GM23338 (cell line): ENCODE measurements at regions not wholly inside any gene's neighbourhood (a gene's known extent, or its start where the extent isn't known, plus 50 kb on each side); places are given as distances from the start of the nearest gene placed in this dataset.
A peak's percentile ranks its signal among the peaks of the same experiment; 100 is the strongest.

ENCODE experiments used
- ATAC-seq: fragments of 200-7000 bp; cut with Tn5 transposase; 3 replicates; pipeline ENCODE4 v1.9.1; 2020
- DNase-seq: peaks from one replicate; pipeline ENCODE4 v3.0.0-alpha.2; 2015; ENCODE audit warnings: low spot score
- H2AFZ ChIP-seq: fragments of 200-600 bp; sonication (generic); 2 replicates; pipeline ENCODE4 v1.8.0; 2016; ENCODE audit warnings: antibody characterized with exemption, mild to moderate bottlenecking, moderate library complexity
- H3F3A ChIP-seq: fragments of 200-600 bp; sonication (generic); replicated peaks from 2 replicates; pipeline ENCODE4 v1.8.0; 2017; ENCODE audit warnings: antibody characterized with exemption, mixed run types, low read depth
- H3K27ac ChIP-seq: fragments of 200-600 bp; sonication (generic); 2 replicates; pipeline ENCODE4 v1.6.1; 2016; ENCODE audit warnings: low read depth
- H3K27me3 ChIP-seq: fragments of 200-600 bp; sonication (generic); 2 replicates; pipeline ENCODE4 v1.8.0; 2016; ENCODE audit warnings: mild to moderate bottlenecking, mixed run types, moderate library complexity; ENCODE audit not compliant: insufficient read depth
- H3K36me3 ChIP-seq: fragments of 200-600 bp; sonication (generic); 2 replicates; pipeline ENCODE4 v1.8.0; 2016; ENCODE audit warnings: mild to moderate bottlenecking; ENCODE audit not compliant: insufficient read depth
- H3K4me1 ChIP-seq: fragments of 200-600 bp; sonication (generic); 2 replicates; pipeline ENCODE4 v1.8.0; 2016; ENCODE audit warnings: mild to moderate bottlenecking, moderate library complexity; ENCODE audit not compliant: insufficient read depth
- H3K4me2 ChIP-seq: fragments of 200-600 bp; sonication (generic); 2 replicates; pipeline ENCODE4 v1.7.1; 2017; ENCODE audit warnings: mixed run types
- H3K4me3 ChIP-seq: fragments of 200-600 bp; sonication (generic); 2 replicates; pipeline ENCODE4 v1.6.1; 2016; ENCODE audit warnings: mixed run types
- H3K79me2 ChIP-seq: fragments of 200-600 bp; sonication (generic); replicated peaks from 2 replicates; pipeline ENCODE4 v1.8.0; 2017; ENCODE audit warnings: mild to moderate bottlenecking; ENCODE audit not compliant: insufficient read depth
- H3K9me2 ChIP-seq: fragments of 200-600 bp; sonication (generic); 2 replicates; pipeline ENCODE4 v1.8.0; 2017; ENCODE audit not compliant: insufficient read depth
- H4K20me1 ChIP-seq: fragments of 200-600 bp; sonication (generic); replicated peaks from 2 replicates; pipeline ENCODE4 v1.8.0; 2017; ENCODE audit warnings: mild to moderate bottlenecking; ENCODE audit not compliant: insufficient read depth
- H3K27ac Mint-ChIP-seq: 2 replicates; pipeline ENCODE4 v1.8.0; 2020; ENCODE audit warnings: inconsistent platforms, mild to moderate bottlenecking, moderate library complexity, mixed read lengths
- H3K27me3 Mint-ChIP-seq: 3 replicates; pipeline ENCODE4 v1.8.0; 2022; ENCODE audit warnings: low read depth, mild to moderate bottlenecking, moderate library complexity, mixed read lengths, inconsistent platforms; ENCODE audit not compliant: insufficient read depth, poor library complexity
- H3K36me3 Mint-ChIP-seq: 3 replicates; pipeline ENCODE4 v1.8.0; 2021; ENCODE audit warnings: low read depth, mild to moderate bottlenecking, inconsistent platforms, moderate library complexity, mixed read lengths
- H3K4me1 Mint-ChIP-seq: 3 replicates; pipeline ENCODE4 v1.8.0; 2020; ENCODE audit warnings: mild to moderate bottlenecking, inconsistent platforms, mixed read lengths
- H3K4me3 Mint-ChIP-seq: 3 replicates; pipeline ENCODE4 v1.8.0; 2021; ENCODE audit warnings: moderate library complexity, mild to moderate bottlenecking, inconsistent platforms, mixed read lengths
- H3K9me3 Mint-ChIP-seq: 3 replicates; pipeline ENCODE4 v1.8.0; 2020; ENCODE audit warnings: moderate library complexity, mild to moderate bottlenecking, inconsistent platforms, mixed read lengths
- CREB1 ChIP-seq: fragments of 250-450 bp; sonication (Bioruptor Pico); IDR thresholded peaks from 2 replicates; pipeline ENCODE4 v1.5.0; 2020; ENCODE audit warnings: low read depth, mild to moderate bottlenecking, moderate library complexity
- EZH2 ChIP-seq: fragments of 200-600 bp; sonication (generic); IDR thresholded peaks from one replicate; pipeline ENCODE4 v1.8.0; 2017; ENCODE audit warnings: antibody characterized with exemption, mild to moderate bottlenecking, low read depth; ENCODE audit not compliant: unreplicated experiment
- EZH2phosphoT487 ChIP-seq: fragments of 200-600 bp; sonication (generic); IDR thresholded peaks from one replicate; pipeline ENCODE4 v1.8.1; 2018; ENCODE audit warnings: antibody characterized with exemption; ENCODE audit not compliant: unreplicated experiment
- JUNB ChIP-seq: IDR thresholded peaks from one replicate; pipeline ENCODE4 v1.6.1; 2016; ENCODE audit warnings: antibody characterized with exemption; ENCODE audit not compliant: unreplicated experiment
- NANOG ChIP-seq: IDR thresholded peaks from 2 replicates; pipeline ENCODE4 v1.6.1; 2016; ENCODE audit warnings: antibody characterized with exemption, borderline replicate concordance
- POLR2AphosphoS5 ChIP-seq: IDR thresholded peaks from 2 replicates; pipeline ENCODE4 v1.6.1; 2016; ENCODE audit warnings: antibody characterized with exemption, low read depth
- REST ChIP-seq: IDR thresholded peaks from one replicate; pipeline ENCODE4 v1.6.1; 2018; ENCODE audit warnings: antibody characterized with exemption; ENCODE audit not compliant: unreplicated experiment
- STAT1 ChIP-seq: IDR thresholded peaks from one replicate; pipeline ENCODE4 v1.6.1; 2016; ENCODE audit warnings: antibody characterized with exemption; ENCODE audit not compliant: unreplicated experiment
- ZNF114 ChIP-seq: fragments of 250-450 bp; sonication (Bioruptor Pico); IDR thresholded peaks from 2 replicates; pipeline ENCODE4 v1.5.0; 2020; ENCODE audit warnings: mild to moderate bottlenecking, moderate library complexity
- ZNF331 ChIP-seq: fragments of 250-450 bp; sonication (Bioruptor Pico); IDR thresholded peaks from 2 replicates; pipeline ENCODE4 v1.5.0; 2020; ENCODE audit warnings: low read depth, mild to moderate bottlenecking, moderate library complexity
- ZNF462 ChIP-seq: fragments of 250-450 bp; sonication (Bioruptor Pico); IDR thresholded peaks from 2 replicates; pipeline ENCODE4 v1.5.0; 2020; ENCODE audit warnings: mild to moderate bottlenecking, moderate library complexity
- TF ChIP-seq, protein P1 (sequence below): IDR thresholded peaks from 2 replicates; pipeline ENCODE4 v1.6.1; 2016; ENCODE audit warnings: antibody characterized with exemption
- TF ChIP-seq, protein P2 (sequence below), 2 experiments: fragments of 200-600 bp in 1 of 2; sonication (generic) in 1 of 2; conservative IDR thresholded peaks; 2 replicates each; pipeline versions ENCODE4 v1.5.1 to v1.6.1; 2016 to 2017; ENCODE audit warnings: antibody characterized with exemption in 2 of 2, low read depth in 2 of 2, mild to moderate bottlenecking in 2 of 2, moderate library complexity in 1 of 2

DNA sequence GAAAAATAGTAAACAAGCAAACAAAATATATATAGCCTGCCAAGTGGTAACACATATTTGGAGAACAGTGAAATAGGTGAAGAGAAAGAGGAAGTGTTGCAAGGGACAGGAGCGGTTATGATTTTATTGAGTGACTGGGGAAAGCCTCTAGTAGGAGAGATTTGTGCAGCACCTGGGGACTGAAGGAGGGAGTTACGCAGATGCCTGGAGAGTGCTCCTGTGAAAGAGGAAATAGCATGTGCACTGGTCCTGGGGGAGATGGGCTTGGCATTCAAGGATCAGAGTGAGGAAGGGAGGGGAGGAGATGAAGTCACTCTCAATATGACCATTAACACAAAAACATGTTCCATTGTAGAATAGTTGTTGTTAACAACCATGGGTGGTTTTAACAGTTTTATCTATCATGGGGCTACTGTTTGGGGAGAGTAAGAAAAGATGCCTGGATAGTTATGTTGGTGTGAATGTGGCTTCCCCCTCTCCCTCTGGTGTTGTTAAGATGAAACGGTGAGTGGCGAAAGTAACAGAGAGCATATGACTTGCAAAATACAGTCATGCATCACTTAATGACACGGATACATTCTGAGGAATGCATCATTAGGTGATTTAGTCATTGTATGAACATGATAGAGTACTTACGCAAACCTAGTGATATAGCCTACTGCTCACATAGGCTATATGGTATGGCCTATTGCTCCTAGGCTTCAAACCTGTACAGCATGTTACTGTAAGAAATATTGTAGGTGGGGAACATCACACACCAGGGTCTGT lies 251.7 kb upstream of the ARGLU1 start:
- Histone ChIP-seq H3K4me2 (no peak overlapping the region), H3K27ac (no peak overlapping the region), H3K36me3 (no peaks in the 10 kb centered on the region), H3K4me1 (peaks cover 26% of the 10 kb centered on the region), H4K20me1 (no peaks in the 10 kb centered on the region), H3K4me3 (no peak overlapping the region), H2AFZ (0 out of 2 replicates have a peak overlapping the region, but pooled peaks have one; percentile 21), H3F3A (no peaks in the 10 kb centered on the region), H3K27me3 (no peaks in the 10 kb centered on the region), H3K79me2 (no peaks in the 10 kb centered on the region), H3K9me2 (no peaks in the 10 kb centered on the region)
- peaks cover 4% of the 10 kb centered on the region for H3K27me3 Mint-ChIP-seq
- ATAC-seq: no peak; the same call in 2 of the 3 replicates
- no peaks in the 10 kb centered on the region for H3K36me3 Mint-ChIP-seq
- H3K4me3 Mint-ChIP-seq: no peak overlapping the region
- no peak for DNase-seq
- TF ChIP-seq, protein P1, sequence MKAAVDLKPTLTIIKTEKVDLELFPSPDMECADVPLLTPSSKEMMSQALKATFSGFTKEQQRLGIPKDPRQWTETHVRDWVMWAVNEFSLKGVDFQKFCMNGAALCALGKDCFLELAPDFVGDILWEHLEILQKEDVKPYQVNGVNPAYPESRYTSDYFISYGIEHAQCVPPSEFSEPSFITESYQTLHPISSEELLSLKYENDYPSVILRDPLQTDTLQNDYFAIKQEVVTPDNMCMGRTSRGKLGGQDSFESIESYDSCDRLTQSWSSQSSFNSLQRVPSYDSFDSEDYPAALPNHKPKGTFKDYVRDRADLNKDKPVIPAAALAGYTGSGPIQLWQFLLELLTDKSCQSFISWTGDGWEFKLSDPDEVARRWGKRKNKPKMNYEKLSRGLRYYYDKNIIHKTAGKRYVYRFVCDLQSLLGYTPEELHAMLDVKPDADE: no peak
- TF ChIP-seq NANOG (no peak), EZH2phosphoT487 (no peak), ZNF462 (no peak), POLR2AphosphoS5 (no peak), ZNF331 (CRISPR knock-in tag) (no peak), CREB1 (no peak), ZNF114 (CRISPR knock-in tag) (no peak), REST (no peak), STAT1 (no peak), JUNB (no peak), EZH2 (no peak)
- TF ChIP-seq, protein P2, sequence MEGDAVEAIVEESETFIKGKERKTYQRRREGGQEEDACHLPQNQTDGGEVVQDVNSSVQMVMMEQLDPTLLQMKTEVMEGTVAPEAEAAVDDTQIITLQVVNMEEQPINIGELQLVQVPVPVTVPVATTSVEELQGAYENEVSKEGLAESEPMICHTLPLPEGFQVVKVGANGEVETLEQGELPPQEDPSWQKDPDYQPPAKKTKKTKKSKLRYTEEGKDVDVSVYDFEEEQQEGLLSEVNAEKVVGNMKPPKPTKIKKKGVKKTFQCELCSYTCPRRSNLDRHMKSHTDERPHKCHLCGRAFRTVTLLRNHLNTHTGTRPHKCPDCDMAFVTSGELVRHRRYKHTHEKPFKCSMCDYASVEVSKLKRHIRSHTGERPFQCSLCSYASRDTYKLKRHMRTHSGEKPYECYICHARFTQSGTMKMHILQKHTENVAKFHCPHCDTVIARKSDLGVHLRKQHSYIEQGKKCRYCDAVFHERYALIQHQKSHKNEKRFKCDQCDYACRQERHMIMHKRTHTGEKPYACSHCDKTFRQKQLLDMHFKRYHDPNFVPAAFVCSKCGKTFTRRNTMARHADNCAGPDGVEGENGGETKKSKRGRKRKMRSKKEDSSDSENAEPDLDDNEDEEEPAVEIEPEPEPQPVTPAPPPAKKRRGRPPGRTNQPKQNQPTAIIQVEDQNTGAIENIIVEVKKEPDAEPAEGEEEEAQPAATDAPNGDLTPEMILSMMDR (conservative IDR thresholded peaks at IDR 0.05; ENCODE audit: low read depth in 2 of 2): no peak
- peaks cover under 1% of the 10 kb centered on the region; the same call in 1 of the 3 replicates for H3K9me3 Mint-ChIP-seq
- H3K27ac Mint-ChIP-seq: no peak overlapping the region
- H3K4me1 Mint-ChIP-seq: peaks cover 44% of the 10 kb centered on the region
